Prostate gland (tissue), 2 donors: ENCODE measurements at regions not wholly inside any gene's neighbourhood (a gene's known extent, or its start where the extent isn't known, plus 50 kb on each side); places are given as distances from the start of the nearest gene placed in this dataset.
A peak's percentile ranks its signal among the peaks of the same experiment; 100 is the strongest.

ENCODE experiments used
- DNase-seq: peaks from one replicate; pipeline ENCODE4 v3.0.0-alpha.2; 2019; ENCODE audit warnings: low spot score
- H3K27ac ChIP-seq, 2 donors: fragments of 200-600 bp; sonication (generic); 2 replicates each; pipeline ENCODE4 v1.5.1; 2017 to 2019
- H3K27me3 ChIP-seq: fragments of 200-600 bp; sonication (generic); replicated peaks from 2 replicates; pipeline ENCODE4 v1.5.1; 2019; ENCODE audit not compliant: insufficient read depth
- H3K36me3 ChIP-seq, 2 donors: fragments of 200-600 bp; sonication (generic); 1 replicate in 1 of 2; 2 replicates in 1 of 2; pipeline versions ENCODE4 v1.5.1 to v1.8.1; 2017 to 2019
- H3K4me1 ChIP-seq: fragments of 200-600 bp; sonication (generic); replicated peaks from 2 replicates; pipeline ENCODE4 v1.5.1; 2019
- H3K4me3 ChIP-seq, 2 donors: fragments of 200-600 bp; sonication (generic); 2 replicates each; pipeline ENCODE4 v1.5.1; 2017 to 2019
- H3K9me3 ChIP-seq: fragments of 200-600 bp; sonication (generic); 2 replicates; pipeline ENCODE4 v1.5.1; 2017
- CTCF ChIP-seq, 4 experiments: fragments of 200-600 bp in 2 of 4; fragments of 450-650 bp in 2 of 4; sonication (generic) in 2 of 4; IDR thresholded peaks; 1 replicate in 3 of 4; 2 replicates in 1 of 4; pipeline ENCODE4 v1.5.1; 2016 to 2019; ENCODE audit warnings: antibody characterized with exemption in 4 of 4, mild to moderate bottlenecking in 2 of 4, moderate library complexity in 2 of 4
- POLR2A ChIP-seq: fragments of 450-650 bp; IDR thresholded peaks from one replicate; pipeline ENCODE4 v1.6.1; 2016; ENCODE audit warnings: antibody characterized with exemption, mild to moderate bottlenecking
- POLR2AphosphoS5 ChIP-seq: sonication (generic); formaldehyde crosslinking; IDR thresholded peaks from one replicate; pipeline ENCODE4 v1.6.1; 2017; ENCODE audit warnings: antibody characterized with exemption
- WGBS: methylation state at CpG from one replicate; pipeline ENCODE4 v1.1.5; 2018; 5-methylcytosine and 5-hydroxymethylcytosine counted together
- intact Hi-C: fragments of 100-400 bp; cut with DNase I; formaldehyde crosslinking; loops from one replicate; pipeline ENCODE4 v1.14.2; 2022

GRCh38 chr3:8236264-8236663 lies 265.4 kb upstream of the LMCD1 start:
- Histone ChIP-seq H3K9me3 (no peaks in the 10 kb centered on the region), H3K27me3 (no peaks in the 10 kb centered on the region), H3K4me3 (no peak overlapping the region), H3K36me3 (no peaks in the 10 kb centered on the region), H3K27ac (no peak overlapping the region), H3K4me1 (no peaks in the 10 kb centered on the region)
- TF ChIP-seq POLR2A = no peak
- no peak for TF ChIP-seq CTCF (IDR thresholded peaks at IDR 0.05)
- TF ChIP-seq POLR2AphosphoS5 = no peak
- no peak for DNase-seq
- intact Hi-C loops = no loop called here
- WGBS = 79% methylated on average over 3 of the region's 3 CpGs

DNA sequence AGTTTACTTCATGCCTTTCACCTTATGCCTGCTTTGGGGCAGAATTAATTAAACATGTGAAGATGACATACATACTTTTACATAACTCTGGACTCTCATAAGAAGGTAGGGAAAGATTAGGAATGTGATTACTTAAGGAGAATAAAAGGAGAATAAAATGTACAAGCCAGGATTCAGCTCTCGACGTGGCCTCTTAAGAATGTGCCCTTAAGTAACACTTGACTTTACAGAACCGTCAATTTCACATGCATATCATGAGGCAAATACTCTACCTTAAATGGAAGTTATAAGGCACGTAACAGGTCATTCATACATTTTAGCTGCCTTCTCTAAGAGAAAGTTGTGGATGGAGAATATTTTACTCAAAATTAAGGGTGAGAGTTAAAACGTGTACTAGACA lies 263.7 kb upstream of the LMCD1 start:
- H3K4me3 ChIP-seq = no peak overlapping the region
- no peaks in the 10 kb centered on the region for H3K27me3 ChIP-seq
- DNase-seq = no peak
- no peak for TF ChIP-seq CTCF (IDR thresholded peaks at IDR 0.05)
- no peak for TF ChIP-seq POLR2AphosphoS5
- no peak for TF ChIP-seq POLR2A
- no peak overlapping the region for H3K27ac ChIP-seq
- 64% methylated on average over 5 of the region's 5 CpGs for WGBS
- intact Hi-C loops = no loop called here
- H3K4me1 ChIP-seq = no peaks in the 10 kb centered on the region
- H3K9me3 ChIP-seq = no peaks in the 10 kb centered on the region
- H3K36me3 ChIP-seq = no peaks in the 10 kb centered on the region

- TF ChIP-seq POLR2AphosphoS5 = no peak
- no peak for TF ChIP-seq CTCF (IDR thresholded peaks at IDR 0.05)
- no peak for TF ChIP-seq POLR2A
- no peaks in the 10 kb centered on the region for H3K27me3 ChIP-seq
- H3K9me3 ChIP-seq = no peaks in the 10 kb centered on the region
- WGBS = 96% methylated on average over 1 of the region's 1 CpG
- no peak overlapping the region for H3K4me3 ChIP-seq
- no peak overlapping the region for H3K27ac ChIP-seq
- H3K36me3 ChIP-seq = no peaks in the 10 kb centered on the region
- intact Hi-C loops = no loop called here
- no peak for DNase-seq
- no peaks in the 10 kb centered on the region for H3K4me1 ChIP-seq
Observed at GRCh38 chr3:8238432-8238831, 263.2 kb upstream of the LMCD1 start.

DNA sequence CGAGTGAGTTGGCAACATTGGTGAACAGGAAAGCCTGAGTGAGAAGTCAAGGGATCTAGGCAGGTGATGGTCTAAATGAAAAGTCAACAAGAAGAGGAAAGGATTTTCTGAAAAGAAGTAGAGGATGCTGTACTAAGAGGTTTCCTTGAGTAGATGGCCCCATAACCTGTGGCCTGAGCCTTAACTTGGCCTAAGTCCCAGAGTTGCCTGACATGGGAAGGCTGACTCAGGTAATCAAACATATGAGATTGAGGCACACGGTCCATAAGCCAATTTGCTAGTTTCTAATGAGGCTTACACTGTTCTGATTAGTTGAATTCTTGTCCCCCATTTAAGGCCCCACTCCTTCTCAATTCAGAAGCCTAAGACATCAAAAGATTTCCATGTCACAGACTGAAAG lies 262.5 kb upstream of the LMCD1 start:
- DNase-seq = no peak
- no peak for TF ChIP-seq POLR2A
- no peak for TF ChIP-seq CTCF (IDR thresholded peaks at IDR 0.05)
- TF ChIP-seq POLR2AphosphoS5 = no peak
- WGBS = 87% methylated on average over 2 of the region's 2 CpGs

DNA sequence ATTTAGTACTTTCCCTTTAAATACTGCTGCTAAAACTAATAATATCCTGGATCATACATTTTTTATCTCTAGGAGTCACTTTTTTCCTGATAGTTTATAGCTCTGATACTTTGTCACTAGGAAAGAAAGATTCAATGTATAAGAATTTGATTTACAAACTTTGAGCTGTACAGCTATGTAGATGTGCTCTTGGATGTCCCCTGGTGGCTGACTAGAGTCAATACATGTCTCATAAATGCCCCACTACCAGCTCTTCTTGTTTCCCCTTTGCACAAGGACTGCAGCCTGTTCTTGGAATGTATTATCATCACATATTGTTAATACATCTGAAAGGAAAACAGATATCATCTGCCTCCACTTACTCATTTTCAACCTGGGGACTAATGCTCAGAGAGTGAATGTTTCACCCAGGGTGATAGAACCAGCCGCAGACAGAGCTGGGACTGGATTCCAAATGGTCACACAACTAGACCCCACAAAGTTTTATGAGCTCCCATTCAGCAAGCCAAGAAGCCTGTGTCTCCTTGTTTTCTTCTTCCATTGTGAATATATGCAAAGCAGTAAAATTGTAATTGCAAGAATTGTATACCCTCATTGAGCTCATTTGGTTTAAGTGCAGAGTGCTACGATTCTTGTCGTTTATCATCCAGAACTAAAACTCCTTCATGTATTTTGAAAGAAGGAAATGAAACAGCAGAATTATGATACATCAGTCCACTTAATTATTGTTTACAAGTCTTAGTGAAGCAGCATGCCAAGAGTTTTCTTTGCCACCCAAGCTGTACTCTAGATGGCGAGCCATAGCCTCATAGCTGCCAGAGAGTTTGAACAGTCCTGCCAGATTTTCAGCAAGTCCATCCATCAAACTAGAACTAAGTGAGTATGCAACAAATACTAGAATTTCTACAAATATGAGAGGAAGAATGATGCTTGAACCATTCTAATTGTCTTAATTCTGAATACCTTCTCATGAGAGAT lies 261.6 kb upstream of the LMCD1 start:
- H3K27me3 ChIP-seq = no peaks in the 10 kb centered on the region
- intact Hi-C loops = no loop called here
- peak; percentile 9 for DNase-seq
- no peak overlapping the region for H3K27ac ChIP-seq
- H3K4me1 ChIP-seq = no peaks in the 10 kb centered on the region
- 67% methylated on average over 4 of the region's 4 CpGs for WGBS
- no peaks in the 10 kb centered on the region for H3K36me3 ChIP-seq
- no peaks in the 10 kb centered on the region for H3K9me3 ChIP-seq
- TF ChIP-seq CTCF (IDR thresholded peaks at IDR 0.05) (peak in 3 of 4 experiments; percentile 45 to 55 (median 53)), POLR2A (no peak), POLR2AphosphoS5 (no peak)
- no peak overlapping the region for H3K4me3 ChIP-seq

More for the DNA sequence above, 262.5 kb upstream of the LMCD1 start:
- H3K36me3 ChIP-seq = no peaks in the 10 kb centered on the region
- no peaks in the 10 kb centered on the region for H3K9me3 ChIP-seq
- H3K4me3 ChIP-seq = no peak overlapping the region
- no peak overlapping the region for H3K27ac ChIP-seq
- H3K27me3 ChIP-seq = no peaks in the 10 kb centered on the region
- no peaks in the 10 kb centered on the region for H3K4me1 ChIP-seq
- intact Hi-C loops = no loop called here
